DND-41 (cell line): ENCODE measurements at regions not wholly inside any gene's neighbourhood (a gene's known extent, or its start where the extent isn't known, plus 50 kb on each side); places are given as distances from the start of the nearest gene placed in this dataset.

ENCODE experiments used
- EZH2 ChIP-seq: IDR thresholded peaks from 3 replicates; pipeline ENCODE4 v1.6.1; 2012; ENCODE audit warnings: borderline replicate concordance, low read depth, mild to moderate bottlenecking, moderate library complexity, low read length, inconsistent platforms; ENCODE audit not compliant: severe bottlenecking
- TF ChIP-seq, protein P1 (sequence below): IDR thresholded peaks from 2 replicates; pipeline ENCODE4 v1.5.1; 2012; ENCODE audit warnings: borderline replicate concordance, low read length, moderate library complexity, mild to moderate bottlenecking; ENCODE audit not compliant: poor library complexity, severe bottlenecking; ENCODE audit errors: extremely low read depth

DNA sequence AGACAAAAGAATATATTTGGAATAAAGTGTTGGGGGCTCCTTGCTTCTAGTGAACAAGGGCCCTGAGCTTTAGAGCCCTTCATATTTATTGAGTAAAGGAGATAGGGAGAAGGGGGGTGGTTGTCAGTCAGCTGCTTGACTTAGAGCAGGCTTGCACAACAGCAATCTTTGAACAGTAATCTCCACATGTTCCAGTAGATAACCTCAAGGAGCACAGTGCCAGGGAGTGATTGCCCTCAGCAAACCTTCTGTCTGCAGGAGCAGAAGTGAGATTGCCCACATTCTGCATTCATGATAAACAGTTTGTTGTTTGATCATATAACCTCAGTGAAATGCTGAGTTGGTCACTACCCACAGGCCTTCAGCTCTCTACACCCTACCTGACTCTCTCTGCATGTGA lies 205.8 kb upstream of the CXCL13 start:
- TF ChIP-seq, protein P1, sequence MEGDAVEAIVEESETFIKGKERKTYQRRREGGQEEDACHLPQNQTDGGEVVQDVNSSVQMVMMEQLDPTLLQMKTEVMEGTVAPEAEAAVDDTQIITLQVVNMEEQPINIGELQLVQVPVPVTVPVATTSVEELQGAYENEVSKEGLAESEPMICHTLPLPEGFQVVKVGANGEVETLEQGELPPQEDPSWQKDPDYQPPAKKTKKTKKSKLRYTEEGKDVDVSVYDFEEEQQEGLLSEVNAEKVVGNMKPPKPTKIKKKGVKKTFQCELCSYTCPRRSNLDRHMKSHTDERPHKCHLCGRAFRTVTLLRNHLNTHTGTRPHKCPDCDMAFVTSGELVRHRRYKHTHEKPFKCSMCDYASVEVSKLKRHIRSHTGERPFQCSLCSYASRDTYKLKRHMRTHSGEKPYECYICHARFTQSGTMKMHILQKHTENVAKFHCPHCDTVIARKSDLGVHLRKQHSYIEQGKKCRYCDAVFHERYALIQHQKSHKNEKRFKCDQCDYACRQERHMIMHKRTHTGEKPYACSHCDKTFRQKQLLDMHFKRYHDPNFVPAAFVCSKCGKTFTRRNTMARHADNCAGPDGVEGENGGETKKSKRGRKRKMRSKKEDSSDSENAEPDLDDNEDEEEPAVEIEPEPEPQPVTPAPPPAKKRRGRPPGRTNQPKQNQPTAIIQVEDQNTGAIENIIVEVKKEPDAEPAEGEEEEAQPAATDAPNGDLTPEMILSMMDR = no peak
- no peak for TF ChIP-seq EZH2
